MCF 10A (cell line): ENCODE measurements at regions not wholly inside any gene's neighbourhood (a gene's known extent, or its start where the extent isn't known, plus 50 kb on each side); places are given as distances from the start of the nearest gene placed in this dataset.
"Not testable (repeated sequence)": the region's sequence is repeated elsewhere in the genome, so short reads cannot be mapped to it uniquely, and the experiment has no call there.

ENCODE experiments used
- BruUV-seq: library from RNA; stranded (reverse); fragments of 400-500 nt; replicated peaks from 2 replicates; lab custom pipeline; 2021; lab: Mats Ljungman, UMichigan
- CTCF ChIA-PET: fragments of 300-600 bp; sonication (Branson Sonifier 250); formaldehyde crosslinking; extraction: SDS; loops from one replicate; lab custom pipeline; 2021; ENCODE audit warnings: antibody characterized with exemption, inconsistent platforms; lab: Yijun Ruan, JAX
- POLR2A ChIA-PET: fragments of 300-600, 350-650 bp; sonication (Branson Sonifier 250); formaldehyde crosslinking; extraction: SDS; loops from one replicate; lab custom pipeline; 2020; ENCODE audit warnings: antibody characterized with exemption, inconsistent platforms; lab: Yijun Ruan, JAX
- DNase-seq: peaks from one replicate; pipeline ENCODE4 v3.0.0-alpha.2; 2018; ENCODE audit not compliant: unreplicated experiment
- H3K27ac Mint-ChIP-seq: one replicate; pipeline ENCODE4 v1.8.0; 2022; ENCODE audit warnings: mild to moderate bottlenecking, low read depth, mixed read lengths; ENCODE audit not compliant: unreplicated experiment
- H3K27me3 Mint-ChIP-seq: one replicate; pipeline ENCODE4 v1.8.0; 2022; ENCODE audit warnings: mixed read lengths; ENCODE audit not compliant: insufficient read depth, unreplicated experiment
- H3K36me3 Mint-ChIP-seq: one replicate; pipeline ENCODE4 v1.8.0; 2022; ENCODE audit warnings: mild to moderate bottlenecking, moderate library complexity, mixed read lengths; ENCODE audit not compliant: insufficient read depth, unreplicated experiment
- H3K4me1 Mint-ChIP-seq: one replicate; pipeline ENCODE4 v1.8.0; 2022; ENCODE audit warnings: mixed read lengths; ENCODE audit not compliant: insufficient read depth, unreplicated experiment
- H3K4me3 Mint-ChIP-seq: one replicate; pipeline ENCODE4 v1.8.0; 2022; ENCODE audit warnings: mild to moderate bottlenecking, moderate library complexity, mixed read lengths; ENCODE audit not compliant: unreplicated experiment
- H3K9me3 Mint-ChIP-seq: one replicate; pipeline ENCODE4 v1.8.0; 2022; ENCODE audit warnings: mixed read lengths; ENCODE audit not compliant: unreplicated experiment
- CTCF ChIP-seq: fragments of 200-600 bp; IDR thresholded peaks from one replicate; pipeline ENCODE4 v1.8.0; 2022; ENCODE audit warnings: antibody characterized with exemption, mild to moderate bottlenecking; ENCODE audit not compliant: unreplicated experiment
- intact Hi-C: fragments of 100-400 bp; cut with micrococcal nuclease; formaldehyde crosslinking; loops from 2 replicates; pipeline ENCODE4 v1.14.1; 2022

- no peak for TF ChIP-seq CTCF
- ChIA-PET CTCF (interaction anchor here (0.6 to 6.9 kb wide), 4 partner anchors 171 to 406 kb away, joined by 3 to 145 read pairs (median 3); no protein-coding TSS in a partner anchor), POLR2A (no interaction called here)
- BruUV-seq = no TSS peak
- DNase-seq = no peak
- Mint-ChIP-seq H3K4me1 (no peaks in the 10 kb centered on the region), H3K4me3 (no peak overlapping the region), H3K27me3 (peaks cover 30% of the 10 kb centered on the region), H3K9me3 (peaks cover 14% of the 10 kb centered on the region), H3K36me3 (no peaks in the 10 kb centered on the region), H3K27ac (no peak overlapping the region)
- intact Hi-C loops = no loop called here
Observed at GRCh38 chr6:130700397-130700796, 126.8 kb upstream of the SMLR1 start.

- CTCF ChIA-PET = interaction anchor here (0.6 kb wide), 1 partner anchor 34 kb away, joined by 3 read pairs; no protein-coding TSS in a partner anchor
- Mint-ChIP-seq H3K27me3 (peaks cover 10% of the 10 kb centered on the region), H3K27ac (no peak overlapping the region), H3K36me3 (no peaks in the 10 kb centered on the region), H3K4me1 (no peaks in the 10 kb centered on the region), H3K4me3 (no peak overlapping the region), H3K9me3 (peaks cover 14% of the 10 kb centered on the region)
- TF ChIP-seq CTCF = no peak
- DNase-seq = no peak
- POLR2A ChIA-PET = no interaction called here
- intact Hi-C loops = no loop called here
- BruUV-seq = no TSS peak
Observed at GRCh38 chr6:130708338-130708737, 118.9 kb upstream of the SMLR1 start.

GRCh38 chr6:130711641-130712040 lies 115.6 kb upstream of the SMLR1 start:
- POLR2A ChIA-PET, CTCF ChIA-PET, H3K9me3 Mint-ChIP-seq, H3K4me1 Mint-ChIP-seq, intact Hi-C loops, DNase-seq, H3K27ac Mint-ChIP-seq, H3K36me3 Mint-ChIP-seq, H3K4me3 Mint-ChIP-seq, BruUV-seq: not testable (repeated sequence)
- H3K27me3 Mint-ChIP-seq = peaks cover 14% of the 10 kb centered on the region

- H3K9me3 Mint-ChIP-seq = no peaks in the 10 kb centered on the region
- no peaks in the 10 kb centered on the region for H3K4me1 Mint-ChIP-seq
- intact Hi-C loops = no loop called here
- H3K27ac Mint-ChIP-seq = no peak overlapping the region
- no TSS peak for BruUV-seq
- TF ChIP-seq CTCF = no peak
- H3K27me3 Mint-ChIP-seq = peaks cover 14% of the 10 kb centered on the region
- ChIA-PET POLR2A (no interaction called here), CTCF (interaction anchor here (0.6 kb wide), 2 partner anchors 427 to 554 kb away, joined by 4 to 6 read pairs; no protein-coding TSS in a partner anchor)
- H3K4me3 Mint-ChIP-seq = no peak overlapping the region
- peaks cover 6% of the 10 kb centered on the region for H3K36me3 Mint-ChIP-seq
- DNase-seq = no peak
Observed at GRCh38 chr6:130713144-130713543, 114.1 kb upstream of the SMLR1 start.
